Heart left ventricle (tissue), 13 donors: ENCODE measurements at regions not wholly inside any gene's neighbourhood (a gene's known extent, or its start where the extent isn't known, plus 50 kb on each side); places are given as distances from the start of the nearest gene placed in this dataset.

Experiments
- POLR2A ChIP-seq, 2 donors: fragments of 450-650 bp; IDR thresholded peaks; one replicate each; pipeline ENCODE4 v1.6.1; 2017; ENCODE audit warnings: antibody characterized with exemption in 2 of 2, mild to moderate bottlenecking in 2 of 2, moderate library complexity in 2 of 2
- TF ChIP-seq, protein P1 (sequence below), 12 donors: fragments of 200-600 bp; sonication (generic) in 4 of 12; IDR thresholded peaks; one replicate each; pipeline versions ENCODE4 v1.5.0 to v1.8.0; 2018 to 2022; ENCODE audit warnings: antibody characterized with exemption in 12 of 12, mild to moderate bottlenecking in 5 of 12
- donor health status: ischemic (EF 13 %, LVEDD 7.1; RV severe dilation, severe dysfunction).
- donor health status: DM: no; HTN: yes; CAD: no.
- donor health status: DM: no; HTN: no; CAD: no.
- donor health status: ischemic (EF 25% LVEDD 6.9; RV normal size, moderate dysfunction).
- donor health status: ischemic (EF 25% LVEDD 5.7; RV mildly dilated, moderate dysfunction).
- donor health status: ischemic (EF 35%, LVEDD 5.7; RV mildly dilated, moderate dysfunction).
- donor health status: nonischemic (EF 11% LVEDD 7.7; RV severe dilation, severe dysfunction).
- donor health status: DM: yes; HTN: yes; CAD: no.
- donor health status: PGD.
- donor health status: ischemic (EF 29% LVEDD 5.4; RV normal size, mild dysfunction).
- donor health status: nonischemic (EF 23%, LVEDD 6.1; RV moderate dilation, normal function).

DNA sequence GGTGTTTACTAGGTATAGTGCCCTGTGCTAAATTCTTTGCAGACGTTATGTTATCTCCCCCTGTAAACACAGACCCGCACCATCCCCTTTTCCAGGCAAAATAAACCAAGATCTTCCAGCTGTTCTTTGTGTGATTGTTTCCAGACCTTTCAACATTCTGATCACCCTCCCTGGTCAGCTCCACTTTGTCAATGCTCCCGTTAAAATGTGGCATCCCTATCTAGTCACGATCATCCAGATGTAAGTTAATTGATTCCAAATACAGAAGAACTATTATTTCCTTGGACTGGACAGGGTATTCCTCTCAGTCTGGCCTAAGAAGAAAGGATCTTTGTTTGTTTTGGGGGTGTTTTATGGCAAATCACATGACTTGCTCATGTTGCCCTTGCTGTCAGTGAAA is 127.6 kb upstream of the ARID2 start:
- TF ChIP-seq, protein P1, sequence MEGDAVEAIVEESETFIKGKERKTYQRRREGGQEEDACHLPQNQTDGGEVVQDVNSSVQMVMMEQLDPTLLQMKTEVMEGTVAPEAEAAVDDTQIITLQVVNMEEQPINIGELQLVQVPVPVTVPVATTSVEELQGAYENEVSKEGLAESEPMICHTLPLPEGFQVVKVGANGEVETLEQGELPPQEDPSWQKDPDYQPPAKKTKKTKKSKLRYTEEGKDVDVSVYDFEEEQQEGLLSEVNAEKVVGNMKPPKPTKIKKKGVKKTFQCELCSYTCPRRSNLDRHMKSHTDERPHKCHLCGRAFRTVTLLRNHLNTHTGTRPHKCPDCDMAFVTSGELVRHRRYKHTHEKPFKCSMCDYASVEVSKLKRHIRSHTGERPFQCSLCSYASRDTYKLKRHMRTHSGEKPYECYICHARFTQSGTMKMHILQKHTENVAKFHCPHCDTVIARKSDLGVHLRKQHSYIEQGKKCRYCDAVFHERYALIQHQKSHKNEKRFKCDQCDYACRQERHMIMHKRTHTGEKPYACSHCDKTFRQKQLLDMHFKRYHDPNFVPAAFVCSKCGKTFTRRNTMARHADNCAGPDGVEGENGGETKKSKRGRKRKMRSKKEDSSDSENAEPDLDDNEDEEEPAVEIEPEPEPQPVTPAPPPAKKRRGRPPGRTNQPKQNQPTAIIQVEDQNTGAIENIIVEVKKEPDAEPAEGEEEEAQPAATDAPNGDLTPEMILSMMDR (IDR thresholded peaks at IDR 0.05): no peak
- TF ChIP-seq POLR2A (IDR thresholded peaks at IDR 0.05): no peak
